ENCODE measurements at regions not wholly inside any gene's neighbourhood (a gene's known extent, or its start where the extent isn't known, plus 50 kb on each side); places are given as distances from the start of the nearest gene placed in this dataset.

GRCh38 chr18:4599312-4599711 is 144.2 kb upstream of the DLGAP1 start:
- TF ChIP-seq POLR2A (IDR thresholded peaks at IDR 0.05), result no peak
- no peak for TF ChIP-seq CTCF (IDR thresholded peaks at IDR 0.05)
- TF ChIP-seq POLR2AphosphoS5 (IDR thresholded peaks at IDR 0.05), result no peak
